ENCODE measurements at regions not wholly inside any gene's neighbourhood (a gene's known extent, or its start where the extent isn't known, plus 50 kb on each side); places are given as distances from the start of the nearest gene placed in this dataset.

- peak; percentile 8 for FAIRE-seq
- ChIA-PET POLR2A (interaction anchor here (0.5 kb wide), 1 partner anchor 16 kb away, joined by 4 read pairs; no protein-coding TSS in a partner anchor), CTCF (no interaction called here)
- H3K4me3 ChIP-seq (replicated peaks in 1 of 3; ENCODE audit: insufficient read depth in 1 of 3, low read depth in 1 of 3, low read length in 3 of 3) = no peak overlapping the region
- H3K27ac ChIP-seq (ENCODE audit: insufficient read depth, low read depth, low read length) = peak overlapping the region; percentile 58
- DNase-seq (ENCODE audit: low read depth, low spot score) = no peak
- intact Hi-C loops (cut with micrococcal nuclease) = loop anchor here (2.0 kb wide), 2 partner anchors 248 to 282 kb away; partner anchors contain the start of gene FZD8
- H3K9me1 ChIP-seq (replicated peaks; ENCODE audit: control insufficient read depth, extremely low read depth, insufficient read depth, low read length) = no peaks in the 10 kb centered on the region
- H3K4me2 ChIP-seq (ENCODE audit: insufficient read depth, low read length) = peak overlapping the region; percentile 30
- dilution Hi-C loops (cut with MboI; ENCODE audit: extremely low pct_ligation_motif_present, low sequenced_read_pairs) = no loop called here
- no peaks in the 10 kb centered on the region for H3K36me3 ChIP-seq (ENCODE audit: control insufficient read depth in 2 of 2, extremely low read depth in 1 of 2, insufficient read depth in 2 of 2, low read length in 2 of 2)
- no peak overlapping the region for H3K9ac ChIP-seq (replicated peaks; ENCODE audit: extremely low read depth, insufficient read depth, low read length)
- H3K9me3 ChIP-seq (replicated peaks; ENCODE audit: control insufficient read depth, insufficient read depth, low read length) = no peaks in the 10 kb centered on the region
- H4K20me1 ChIP-seq (replicated peaks; ENCODE audit: control insufficient read depth, extremely low read depth, insufficient read depth, low read length) = no peaks in the 10 kb centered on the region
- no peaks in the 10 kb centered on the region for H3K79me2 ChIP-seq (ENCODE audit: control insufficient read depth, insufficient read depth, low read length)
- TF ChIP-seq POLR2A (IDR thresholded peaks at IDR 0.05; ENCODE audit: low read depth, low read length) = no peak
- no peak for TF ChIP-seq MYC (IDR thresholded peaks at IDR 0.05; ENCODE audit: low read depth, low read length)
- TF ChIP-seq MAX (IDR thresholded peaks at IDR 0.05; ENCODE audit: insufficient read depth, insufficient read length) = no peak
- TF ChIP-seq EZH2 (IDR thresholded peaks at IDR 0.05; ENCODE audit: borderline replicate concordance, low read depth, low read length, severe bottlenecking) = no peak
- TF ChIP-seq GATA2 (IDR thresholded peaks at IDR 0.05; ENCODE audit: insufficient read depth, insufficient read length, low read depth, low read length) = no peak
- no peak for TF ChIP-seq CTCF (IDR thresholded peaks at IDR 0.05; ENCODE audit: extremely low read depth in 1 of 2, insufficient read depth in 1 of 2, low read depth in 1 of 2, low read length in 2 of 2)
- H3K4me1 ChIP-seq (ENCODE audit: control insufficient read depth, extremely low read depth, insufficient read depth, low read length) = peaks cover 19% of the 10 kb centered on the region
- no TSS peak for BruUV-seq (replicated peaks)
- no peaks in the 10 kb centered on the region for H3K27me3 ChIP-seq (ENCODE audit: control insufficient read depth in 2 of 2, insufficient read depth in 2 of 2, low read length in 2 of 2)
- H2AFZ ChIP-seq (ENCODE audit: low read depth, low read length) = peak overlapping the region; percentile 98
These were observed 248.8 kb upstream of the FZD8 start for GRCh38 chr10:35890676-35891495.

Measured in endothelial cell of umbilical vein (primary cell).